ENCODE measurements at regions not wholly inside any gene's neighbourhood (a gene's known extent, or its start where the extent isn't known, plus 50 kb on each side); places are given as distances from the start of the nearest gene placed in this dataset.

GRCh38 chr14:46322076-46322475 is 329.5 kb downstream of the RPL10L start:
- H3F3A ChIP-seq (replicated peaks; ENCODE audit: insufficient read depth) = no peaks in the 10 kb centered on the region
- no peaks in the 10 kb centered on the region for H4K20me1 ChIP-seq (ENCODE audit: insufficient read depth)
- no peaks in the 10 kb centered on the region for H3K79me2 ChIP-seq (ENCODE audit: insufficient read depth)
- ChIA-PET CTCF (no interaction called here), POLR2A (no interaction called here)
- H2AFZ ChIP-seq (ENCODE audit: low read depth) = no peak overlapping the region
- DNase-seq = no peak
- TF ChIP-seq EZH2phosphoT487 (IDR thresholded peaks at IDR 0.05; ENCODE audit: borderline replicate concordance, low read depth) = no peak
- TF ChIP-seq TCF12 (IDR thresholded peaks at IDR 0.05) = no peak
- no peak for TF ChIP-seq PBX3 (IDR thresholded peaks at IDR 0.05)
- no peak for TF ChIP-seq MXI1 (IDR thresholded peaks at IDR 0.05; ENCODE audit: low read depth, low read length)
- no peak for TF ChIP-seq JUND (IDR thresholded peaks at IDR 0.05)
- TF ChIP-seq MEF2A (IDR thresholded peaks at IDR 0.05; ENCODE audit: borderline replicate concordance, low read depth) = no peak
- TF ChIP-seq ZBTB33 (IDR thresholded peaks at IDR 0.05; ENCODE audit: borderline replicate concordance, low read depth) = no peak
- TF ChIP-seq FOSL2 (IDR thresholded peaks at IDR 0.05; ENCODE audit: borderline replicate concordance, low read depth) = no peak
- no peak for TF ChIP-seq SIN3A (IDR thresholded peaks at IDR 0.05; ENCODE audit: borderline replicate concordance, low read depth, low read length)
- no peak for TF ChIP-seq TEAD4 (IDR thresholded peaks at IDR 0.05; ENCODE audit: borderline replicate concordance, insufficient read depth)
- TF ChIP-seq NFIC (IDR thresholded peaks at IDR 0.05; ENCODE audit: borderline replicate concordance) = no peak
- TF ChIP-seq FOXM1 (IDR thresholded peaks at IDR 0.05; ENCODE audit: low read depth) = no peak
- no peak for TF ChIP-seq YY1 (IDR thresholded peaks at IDR 0.05; ENCODE audit: low read depth)
- TF ChIP-seq ELF1 (IDR thresholded peaks at IDR 0.05) = no peak
- no peaks in the 10 kb centered on the region for H3K4me1 ChIP-seq (ENCODE audit: control insufficient read depth in 1 of 2, insufficient read depth in 2 of 2, low read depth in 1 of 2, low read length in 1 of 2)
- no peak overlapping the region for H3K4me3 ChIP-seq (ENCODE audit: low read depth in 2 of 2, low read length in 1 of 2)
- 0% methylated on average over 1 of the region's 1 CpG for WGBS (ENCODE audit: low lambda C conversion rate)
- no peaks in the 10 kb centered on the region for H3K36me3 ChIP-seq (replicated peaks in 1 of 2; ENCODE audit: control insufficient read depth in 1 of 2, insufficient read depth in 2 of 2, low read length in 1 of 2)
- H3K27ac ChIP-seq (ENCODE audit: low read depth in 2 of 2, low read length in 1 of 2) = no peak overlapping the region
- no peaks in the 10 kb centered on the region for H3K9me2 ChIP-seq
- no peaks in the 10 kb centered on the region for H3K9me3 ChIP-seq
- H3K27me3 ChIP-seq (ENCODE audit: insufficient read depth) = no peaks in the 10 kb centered on the region
- no peak overlapping the region for H3K9ac ChIP-seq
- H3K4me2 ChIP-seq = no peak overlapping the region

- Histone ChIP-seq H3K4me3 (ENCODE audit: low read depth in 2 of 2, low read length in 1 of 2) (no peak overlapping the region), H4K20me1 (ENCODE audit: insufficient read depth) (no peaks in the 10 kb centered on the region), H3K9me2 (no peaks in the 10 kb centered on the region), H3K27me3 (ENCODE audit: insufficient read depth) (no peaks in the 10 kb centered on the region), H3K36me3 (replicated peaks in 1 of 2; ENCODE audit: control insufficient read depth in 1 of 2, insufficient read depth in 2 of 2, low read length in 1 of 2) (no peaks in the 10 kb centered on the region), H3K9ac (no peak overlapping the region), H3K4me1 (ENCODE audit: control insufficient read depth in 1 of 2, insufficient read depth in 2 of 2, low read depth in 1 of 2, low read length in 1 of 2) (no peaks in the 10 kb centered on the region), H3K4me2 (no peak overlapping the region), H3K9me3 (no peaks in the 10 kb centered on the region), H2AFZ (ENCODE audit: low read depth) (no peak overlapping the region), H3F3A (replicated peaks; ENCODE audit: insufficient read depth) (no peaks in the 10 kb centered on the region), H3K79me2 (ENCODE audit: insufficient read depth) (no peaks in the 10 kb centered on the region), H3K27ac (ENCODE audit: low read depth in 2 of 2, low read length in 1 of 2) (no peak overlapping the region)
- 0% methylated on average over 2 of the region's 2 CpGs for WGBS (ENCODE audit: low lambda C conversion rate)
- ChIA-PET POLR2A (no interaction called here), CTCF (interaction anchor here (1.3 kb wide), 1 partner anchor 34 kb away, joined by 3 read pairs; no protein-coding TSS in a partner anchor)
- no peak for DNase-seq
- TF ChIP-seq SMC3 (IDR thresholded peaks at IDR 0.05; ENCODE audit: low read depth, low read length) = no peak
- no peak for TF ChIP-seq EP300 (IDR thresholded peaks at IDR 0.05; ENCODE audit: borderline replicate concordance in 1 of 2, low read depth in 1 of 2, low read length in 1 of 2)
- TF ChIP-seq NRF1 (IDR thresholded peaks at IDR 0.05; ENCODE audit: low read depth, low read length) = no peak
- no peak for TF ChIP-seq EZH2phosphoT487 (IDR thresholded peaks at IDR 0.05; ENCODE audit: borderline replicate concordance, low read depth)
- TF ChIP-seq SIN3A (IDR thresholded peaks at IDR 0.05; ENCODE audit: borderline replicate concordance, low read depth, low read length) = no peak
- TF ChIP-seq REST (IDR thresholded peaks at IDR 0.05; ENCODE audit: low read depth, low read length) = no peak
- no peak for TF ChIP-seq FOXM1 (IDR thresholded peaks at IDR 0.05; ENCODE audit: low read depth)
- TF ChIP-seq CHD2 (IDR thresholded peaks at IDR 0.05; ENCODE audit: low read length, partially characterized antibody) = no peak
- no peak for TF ChIP-seq FOXJ3 (CRISPR knock-in tag; IDR thresholded peaks at IDR 0.05)
- no peak for TF ChIP-seq MXI1 (IDR thresholded peaks at IDR 0.05; ENCODE audit: low read depth, low read length)
- TF ChIP-seq POLR2AphosphoS5 (IDR thresholded peaks at IDR 0.05; ENCODE audit: low read depth, low read length) = no peak
- no peak for TF ChIP-seq JUND (IDR thresholded peaks at IDR 0.05)
- TF ChIP-seq TAF1 (IDR thresholded peaks at IDR 0.05; ENCODE audit: borderline replicate concordance, low read depth, low read length) = no peak
- TF ChIP-seq MEF2A (IDR thresholded peaks at IDR 0.05; ENCODE audit: borderline replicate concordance, low read depth) = no peak
Measured at GRCh38 chr14:46306267-46306666, 345.3 kb downstream of the RPL10L start.

Data from SK-N-SH (cell line).